GM12878 (cell line): ENCODE measurements at regions not wholly inside any gene's neighbourhood (a gene's known extent, or its start where the extent isn't known, plus 50 kb on each side); places are given as distances from the start of the nearest gene placed in this dataset.

Experiments
- ATAC-seq: fragments of 200-7000 bp; cut with Tn5 transposase; 3 replicates; pipeline ENCODE4 v1.9.1; 2020; ENCODE audit warnings: mild to moderate bottlenecking, moderate library complexity
- BruUV-seq: library from RNA; stranded (reverse); fragments of 400-500 nt; replicated peaks from 2 replicates; lab custom pipeline; 2021; lab: Mats Ljungman, UMichigan
- CTCF ChIA-PET: fragments of 300-600 bp; sonication (Branson Sonifier 250); formaldehyde crosslinking; extraction: SDS; loops from one replicate; lab custom pipeline; 2021; ENCODE audit warnings: inconsistent platforms; lab: Yijun Ruan, JAX
- POLR2A ChIA-PET: fragments of 350-600 bp; formaldehyde crosslinking; extraction: SDS; loops from one replicate; lab custom pipeline; 2021; ENCODE audit warnings: inconsistent platforms; lab: Charles Lee
- RAD21 ChIA-PET: fragments of 300-600 bp; sonication (Branson Sonifier 250); formaldehyde crosslinking; loops from one replicate; lab custom pipeline; 2023; ENCODE audit warnings: antibody characterized with exemption; ENCODE audit not compliant: unreplicated experiment; lab: Charles Lee
- SMC1A ChIA-PET: fragments of 300-600 bp; sonication (Branson Sonifier 250); formaldehyde crosslinking; loops from one replicate; lab custom pipeline; 2023; ENCODE audit not compliant: unreplicated experiment, uncharacterized antibody; lab: Charles Lee
- DNase-seq: peaks from one replicate; pipeline ENCODE4 v3.0.0-alpha.2; 2011; ENCODE audit warnings: low read depth, low spot score
- FAIRE-seq: peaks from 3 replicates; lab custom pipeline; 2011; peaks lifted over from hg19 to GRCh38; lab: Jason Lieb, UNC
- H2AFZ ChIP-seq: 2 replicates; pipeline ENCODE4 v1.6.0; 2011; ENCODE audit warnings: low read depth, low read length, control low read depth; ENCODE audit not compliant: control insufficient read depth
- H3K27ac ChIP-seq: 2 replicates; pipeline ENCODE4 v1.5.1; 2011; ENCODE audit warnings: control low read depth; ENCODE audit not compliant: control insufficient read depth, insufficient read depth
- H3K27me3 ChIP-seq, 2 experiments: replicated peaks in 1 of 2; 2 replicates each; pipeline versions ENCODE4 v1.6.0 to v1.6.1; 2011; ENCODE audit warnings: low read length in 1 of 2; ENCODE audit not compliant: control insufficient read depth in 2 of 2, insufficient read depth in 2 of 2
- H3K36me3 ChIP-seq, 2 experiments: 2 replicates each; pipeline ENCODE4 v1.5.1; 2011; ENCODE audit warnings: low read length in 1 of 2; ENCODE audit not compliant: control insufficient read depth in 2 of 2, insufficient read depth in 2 of 2
- H3K4me1 ChIP-seq: 2 replicates; pipeline ENCODE4 v1.6.1; 2011; ENCODE audit warnings: mild to moderate bottlenecking, low read length, moderate library complexity, mixed read lengths; ENCODE audit not compliant: control insufficient read depth, insufficient read depth
- H3K4me2 ChIP-seq: 2 replicates; pipeline ENCODE4 v1.6.0; 2011; ENCODE audit warnings: control low read depth; ENCODE audit not compliant: control insufficient read depth, insufficient read depth
- H3K4me3 ChIP-seq: fragments of 200-600 bp; sonication (generic); 2 replicates; pipeline ENCODE4 v1.5.1; 2016
- H3K79me2 ChIP-seq: 2 replicates; pipeline ENCODE4 v1.6.0; 2011; ENCODE audit warnings: low read length; ENCODE audit not compliant: control insufficient read depth, insufficient read depth
- H3K9ac ChIP-seq: 2 replicates; pipeline ENCODE4 v1.8.0; 2011; ENCODE audit warnings: low read length, control low read depth, mixed read lengths; ENCODE audit not compliant: control insufficient read depth, insufficient read depth
- H3K9me3 ChIP-seq: replicated peaks from 3 replicates; pipeline ENCODE4 v1.5.1; 2011; ENCODE audit warnings: mild to moderate bottlenecking, low read length; ENCODE audit not compliant: control insufficient read depth, insufficient read depth
- H4K20me1 ChIP-seq: 2 replicates; pipeline ENCODE4 v1.6.0; 2011; ENCODE audit not compliant: control insufficient read depth, insufficient read depth
- BACH1 ChIP-seq: fragments of 450-650 bp; IDR thresholded peaks from 2 replicates; pipeline ENCODE4 v1.6.1; 2017; ENCODE audit warnings: mild to moderate bottlenecking, borderline replicate concordance
- HCFC1 ChIP-seq: fragments of 150-350 bp; IDR thresholded peaks from 2 replicates; pipeline ENCODE4 v1.6.1; 2014; ENCODE audit warnings: low read length
- IKZF2 ChIP-seq, 2 experiments: fragments of 450-650 bp; IDR thresholded peaks; 2 replicates each; pipeline ENCODE4 v1.6.1; 2017; ENCODE audit warnings: mild to moderate bottlenecking in 2 of 2, moderate library complexity in 2 of 2
- JUNB ChIP-seq: IDR thresholded peaks from 2 replicates; pipeline ENCODE4 v1.6.1; 2016; ENCODE audit warnings: antibody characterized with exemption, mild to moderate bottlenecking
- KAT2A ChIP-seq: conservative IDR thresholded peaks from 2 replicates; pipeline ENCODE4 v1.6.1; 2011; ENCODE audit warnings: low read depth, low read length; ENCODE audit not compliant: control insufficient read depth
- LARP7 ChIP-seq: fragments of 450-650 bp; IDR thresholded peaks from 2 replicates; pipeline ENCODE4 v1.6.1; 2017; ENCODE audit warnings: mild to moderate bottlenecking
- MEF2B ChIP-seq: fragments of 450-650 bp; IDR thresholded peaks from 2 replicates; pipeline ENCODE4 v1.6.1; 2018; ENCODE audit warnings: mild to moderate bottlenecking, moderate library complexity; ENCODE audit not compliant: partially characterized antibody, poor library complexity, severe bottlenecking
- MXI1 ChIP-seq: fragments of 150-350 bp; IDR thresholded peaks from 2 replicates; pipeline ENCODE4 v1.6.1; 2011; ENCODE audit warnings: low read depth, mild to moderate bottlenecking, inconsistent platforms, low read length, improper control_type of control experiment
- NFXL1 ChIP-seq: fragments of 450-650 bp; IDR thresholded peaks from 2 replicates; pipeline ENCODE4 v1.6.1; 2017; ENCODE audit warnings: antibody characterized with exemption, mild to moderate bottlenecking, borderline replicate concordance
- NFYB ChIP-seq: IDR thresholded peaks from 2 replicates; pipeline ENCODE4 v1.6.1; 2011; ENCODE audit warnings: low read depth, mild to moderate bottlenecking, low read length, improper control_type of control experiment, moderate library complexity; ENCODE audit not compliant: insufficient read depth
- ZNF592 ChIP-seq: fragments of 450-650 bp; IDR thresholded peaks from 2 replicates; pipeline ENCODE4 v1.6.1; 2017; ENCODE audit warnings: mild to moderate bottlenecking, moderate library complexity
- WGBS: methylation state at CpG from one replicate; pipeline ENCODE4 v1.1.6; 2016; ENCODE audit warnings: low lambda C conversion rate; ENCODE audit not compliant: insufficient replicate concordance, insufficient coverage; ENCODE audit errors: missing lambda C conversion rate; 5-methylcytosine and 5-hydroxymethylcytosine counted together
- in situ Hi-C: fragments of 300-500 bp; cut with MboI; formaldehyde crosslinking; loops from 9 replicates; pipeline ENCODE4 v1.14.3; 2018; ENCODE audit warnings: mixed read lengths
- intact Hi-C: fragments of 100-400 bp; cut with micrococcal nuclease; formaldehyde crosslinking; loops from one replicate; pipeline ENCODE4 v1.14.2; 2022; ENCODE audit not compliant: unreplicated experiment

- WGBS = 92% methylated on average over 3 of the region's 3 CpGs
- FAIRE-seq (no peak), ATAC-seq (no peak), DNase-seq (no peak)
- in situ Hi-C loops = no loop called here
- no peak overlapping the region for H3K27ac ChIP-seq
- no peaks in the 10 kb centered on the region for H4K20me1 ChIP-seq
- H2AFZ ChIP-seq = no peak overlapping the region
- no peak overlapping the region for H3K4me3 ChIP-seq
- SMC1A ChIA-PET = interaction anchor here (0.8 to 1.6 kb wide), 3 partner anchors 15 to 25 kb away, joined by 3 to 4 read pairs (median 3); no protein-coding TSS in a partner anchor
- H3K9ac ChIP-seq = no peak overlapping the region
- no peaks in the 10 kb centered on the region; the same call in 2 of the 3 replicates for H3K9me3 ChIP-seq
- RAD21 ChIA-PET = no interaction called here
- H3K27me3 ChIP-seq = no peaks in the 10 kb centered on the region
- no peaks in the 10 kb centered on the region for H3K36me3 ChIP-seq
- BruUV-seq = no TSS peak
- CTCF ChIA-PET = interaction anchor here (0.6 kb wide), 1 partner anchor 94 kb away, joined by 3 read pairs; no protein-coding TSS in a partner anchor
- H3K79me2 ChIP-seq = no peaks in the 10 kb centered on the region
- no peak for TF ChIP-seq LARP7
- TF ChIP-seq, all 136 proteins: peak for 0
- H3K4me1 ChIP-seq = peaks cover 5% of the 10 kb centered on the region; the same call in 1 of the 2 replicates
- intact Hi-C loops = no loop called here
- H3K4me2 ChIP-seq = no peak overlapping the region
- POLR2A ChIA-PET = interaction anchor here (1.4 kb wide), 1 partner anchor 7 kb away, joined by 4 read pairs; no protein-coding TSS in a partner anchor
Observed at GRCh38 chr14:49947506-49947905, 54.6 kb downstream of the ARF6 start.

- 69% methylated on average over 4 of the region's 4 CpGs for WGBS
- DNase-seq (no peak), FAIRE-seq (no peak), ATAC-seq (peak; percentile 62)
- no peaks in the 10 kb centered on the region for H3K36me3 ChIP-seq
- CTCF ChIA-PET = interaction anchor here (0.6 to 2.5 kb wide), 8 partner anchors 10 to 98 kb away, joined by 3 to 9 read pairs (median 4); partner anchors contain the start of gene NEMF
- no peaks in the 10 kb centered on the region for H3K79me2 ChIP-seq
- RAD21 ChIA-PET = interaction anchor here (0.6 to 2.7 kb wide), 8 partner anchors 9 to 88 kb away, joined by 3 to 15 read pairs (median 5); no protein-coding TSS in a partner anchor
- no peak overlapping the region for H3K27ac ChIP-seq
- H3K4me3 ChIP-seq = no peak overlapping the region
- SMC1A ChIA-PET = interaction anchor here (0.5 to 3.6 kb wide), 12 partner anchors 10 to 112 kb away, joined by 3 to 18 read pairs (median 4); no protein-coding TSS in a partner anchor
- no peaks in the 10 kb centered on the region for H4K20me1 ChIP-seq
- POLR2A ChIA-PET = interaction anchor here (1.3 to 3.3 kb wide), 8 partner anchors 9 to 51 kb away, joined by 3 to 16 read pairs (median 6); no protein-coding TSS in a partner anchor
- no peak overlapping the region for H3K9ac ChIP-seq
- peak overlapping the region; percentile 5 for H2AFZ ChIP-seq
- peaks cover 5% of the 10 kb centered on the region; the same call in 1 of the 2 replicates for H3K4me1 ChIP-seq
- no peaks in the 10 kb centered on the region for H3K27me3 ChIP-seq
- in situ Hi-C loops (no loop called here), intact Hi-C loops (no loop called here)
- H3K4me2 ChIP-seq = peak overlapping the region; percentile 38; the same call in 1 of the 2 replicates
- no peaks in the 10 kb centered on the region for H3K9me3 ChIP-seq
- BruUV-seq = no TSS peak
- TF ChIP-seq BACH1 = no peak
- TF ChIP-seq ZNF592 = no peak
- no peak for TF ChIP-seq IKZF2 (IDR thresholded peaks at IDR 0.05)
- no peak for TF ChIP-seq HCFC1
- no peak for TF ChIP-seq NFYB
- no peak for TF ChIP-seq KAT2A
- TF ChIP-seq JUNB = peak; percentile 37; the same call in 1 of the 2 replicates
- TF ChIP-seq MXI1 = no peak
- TF ChIP-seq NFXL1 = no peak
- TF ChIP-seq MEF2B = peak; percentile 76
Observed at GRCh38 chr14:49950275-49951228, 57.7 kb downstream of the ARF6 start.
